ENCODE measurements at regions not wholly inside any gene's neighbourhood (a gene's known extent, or its start where the extent isn't known, plus 50 kb on each side); places are given as distances from the start of the nearest gene placed in this dataset.

GRCh38 chr5:133750856-133751255, 138.5 kb upstream of the FSTL4 start:
- Mint-ChIP-seq H3K4me1 (ENCODE audit: low read depth) (peaks cover 5% of the 10 kb centered on the region), H3K36me3 (ENCODE audit: low read depth) (no peaks in the 10 kb centered on the region), H3K9me3 (ENCODE audit: low read depth) (no peaks in the 10 kb centered on the region), H3K27me3 (ENCODE audit: low read depth) (no peaks in the 10 kb centered on the region), H3K27ac (ENCODE audit: unreplicated experiment) (no peak overlapping the region), H3K4me3 (ENCODE audit: unreplicated experiment) (no peak overlapping the region)
- no peak for DNase-seq (ENCODE audit: low spot score)
- no peak for TF ChIP-seq CTCF (IDR thresholded peaks at IDR 0.05)

- DNase-seq (ENCODE audit: low spot score): no peak
- peaks cover 5% of the 10 kb centered on the region for H3K4me1 Mint-ChIP-seq (ENCODE audit: low read depth)
- H3K9me3 Mint-ChIP-seq (ENCODE audit: low read depth): no peaks in the 10 kb centered on the region
- H3K36me3 Mint-ChIP-seq (ENCODE audit: low read depth): no peaks in the 10 kb centered on the region
- no peaks in the 10 kb centered on the region for H3K27me3 Mint-ChIP-seq (ENCODE audit: low read depth)
- no peak for TF ChIP-seq CTCF (IDR thresholded peaks at IDR 0.05)
- H3K4me3 Mint-ChIP-seq (ENCODE audit: unreplicated experiment): no peak overlapping the region
- H3K27ac Mint-ChIP-seq (ENCODE audit: unreplicated experiment): no peak overlapping the region
These were observed 138.0 kb upstream of the FSTL4 start for GRCh38 chr5:133750356-133750755.

- H3K36me3 Mint-ChIP-seq (ENCODE audit: low read depth): no peaks in the 10 kb centered on the region
- H3K4me3 Mint-ChIP-seq (ENCODE audit: unreplicated experiment): no peak overlapping the region
- no peaks in the 10 kb centered on the region for H3K27me3 Mint-ChIP-seq (ENCODE audit: low read depth)
- TF ChIP-seq CTCF (IDR thresholded peaks at IDR 0.05): no peak
- H3K27ac Mint-ChIP-seq (ENCODE audit: unreplicated experiment): no peak overlapping the region
- H3K9me3 Mint-ChIP-seq (ENCODE audit: low read depth): no peaks in the 10 kb centered on the region
- DNase-seq (ENCODE audit: low spot score): no peak
- H3K4me1 Mint-ChIP-seq (ENCODE audit: low read depth): peaks cover 5% of the 10 kb centered on the region
These were observed 137.1 kb upstream of the FSTL4 start for GRCh38 chr5:133749331-133749985.

GRCh38 chr5:133746834-133747233, 134.5 kb upstream of the FSTL4 start:
- no peak overlapping the region for H3K4me3 Mint-ChIP-seq (ENCODE audit: unreplicated experiment)
- no peaks in the 10 kb centered on the region for H3K9me3 Mint-ChIP-seq (ENCODE audit: low read depth)
- DNase-seq (ENCODE audit: low spot score): no peak
- H3K36me3 Mint-ChIP-seq (ENCODE audit: low read depth): no peaks in the 10 kb centered on the region
- peaks cover 5% of the 10 kb centered on the region for H3K27me3 Mint-ChIP-seq (ENCODE audit: low read depth)
- TF ChIP-seq CTCF (IDR thresholded peaks at IDR 0.05): peak; percentile 56
- no peaks in the 10 kb centered on the region for H3K4me1 Mint-ChIP-seq (ENCODE audit: low read depth)
- H3K27ac Mint-ChIP-seq (ENCODE audit: unreplicated experiment): no peak overlapping the region

- TF ChIP-seq CTCF (IDR thresholded peaks at IDR 0.05): no peak
- peaks cover 5% of the 10 kb centered on the region for H3K27me3 Mint-ChIP-seq (ENCODE audit: low read depth)
These were observed 132.6 kb upstream of the FSTL4 start for GRCh38 chr5:133744960-133745308.

More at GRCh38 chr5:133744960-133745308, 132.6 kb upstream of the FSTL4 start:
- DNase-seq (ENCODE audit: low spot score): no peak
- no peaks in the 10 kb centered on the region for H3K9me3 Mint-ChIP-seq (ENCODE audit: low read depth)
- no peaks in the 10 kb centered on the region for H3K4me1 Mint-ChIP-seq (ENCODE audit: low read depth)
- H3K4me3 Mint-ChIP-seq (ENCODE audit: unreplicated experiment): no peak overlapping the region
- H3K27ac Mint-ChIP-seq (ENCODE audit: unreplicated experiment): no peak overlapping the region
- no peaks in the 10 kb centered on the region for H3K36me3 Mint-ChIP-seq (ENCODE audit: low read depth)

Data from chondrocyte (in vitro differentiated cells).